ENCODE measurements at regions not wholly inside any gene's neighbourhood (a gene's known extent, or its start where the extent isn't known, plus 50 kb on each side); places are given as distances from the start of the nearest gene placed in this dataset.

DNA sequence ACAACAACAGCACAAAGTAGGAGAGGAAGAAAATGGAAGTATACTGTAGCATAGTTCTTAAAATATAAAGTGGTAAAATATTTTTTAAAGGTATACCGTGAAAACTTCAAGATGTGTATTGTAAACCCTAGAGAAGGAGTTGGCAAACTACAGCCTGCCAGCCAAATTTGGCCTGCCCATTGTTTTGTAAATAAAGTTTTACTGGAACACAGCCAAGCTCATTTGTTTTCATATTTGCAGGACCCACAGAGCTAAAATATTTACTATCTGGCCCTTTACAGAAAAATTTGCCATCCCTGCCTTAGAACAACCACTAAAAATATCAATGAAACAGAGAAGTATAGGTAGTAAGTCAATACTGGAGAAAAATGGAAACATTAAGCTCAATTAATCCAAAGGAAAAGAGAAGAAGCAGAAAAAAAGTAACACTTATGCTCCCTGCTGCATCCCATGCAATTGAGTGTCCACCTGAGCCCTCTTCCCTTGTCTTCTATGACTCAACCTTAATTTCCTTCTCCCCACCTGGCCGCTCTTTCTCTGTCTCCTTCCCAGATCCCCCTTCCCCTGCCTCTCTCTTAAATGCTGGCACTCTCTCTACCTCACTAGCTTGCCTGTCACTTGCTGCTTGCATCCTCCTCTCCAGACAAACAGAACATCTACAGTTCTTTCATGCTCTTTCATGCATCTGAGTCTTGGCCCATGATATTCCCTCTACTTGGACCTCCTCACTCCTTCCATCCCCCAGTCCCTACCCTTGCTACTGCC lies 50.6 kb upstream of the FER start:
- no peak for DNase-seq (ENCODE audit: low spot score)
- no peak for ATAC-seq

DNA sequence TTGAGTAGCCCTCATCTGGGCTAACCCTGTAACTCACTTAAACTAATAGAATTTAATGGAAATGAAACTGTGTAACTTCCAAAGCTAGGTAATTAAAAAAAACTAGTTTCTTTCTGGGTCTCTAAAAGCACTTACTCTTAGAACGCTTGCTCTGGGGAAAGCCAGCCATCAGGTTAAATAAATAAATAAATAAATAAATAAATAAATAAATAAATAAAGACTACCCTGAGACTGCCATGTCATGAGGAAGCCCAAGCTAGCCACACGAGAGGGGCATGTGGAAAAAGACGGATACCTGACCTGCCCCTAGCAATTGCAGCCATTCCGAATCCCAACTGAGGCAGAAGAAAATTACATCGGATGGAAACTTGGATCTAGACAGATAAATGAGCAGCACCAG lies 51.3 kb upstream of the FER start:
- ATAC-seq (no peak), DNase-seq (ENCODE audit: low spot score) (no peak)

DNA sequence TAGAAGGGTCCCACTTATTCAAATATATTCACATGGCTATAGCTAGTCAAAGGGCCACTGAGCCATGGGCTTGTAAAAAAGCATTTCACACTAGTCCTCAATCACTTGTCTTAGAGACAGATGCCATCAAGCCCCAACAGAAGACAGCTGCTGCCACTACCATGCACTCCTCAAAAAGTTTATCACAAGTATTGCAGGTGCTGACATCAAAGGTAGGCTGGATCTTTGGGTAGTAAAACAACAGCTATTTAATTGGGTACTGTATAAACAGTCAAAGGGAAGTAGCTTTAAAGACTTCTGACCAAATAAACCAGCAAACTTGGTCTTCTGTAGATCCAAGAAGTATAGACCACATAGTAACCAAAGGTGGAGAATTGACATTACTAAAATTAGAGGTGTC lies 59.2 kb upstream of the FER start:
- no peak for DNase-seq (ENCODE audit: low spot score)
- ATAC-seq, result no peak

DNA sequence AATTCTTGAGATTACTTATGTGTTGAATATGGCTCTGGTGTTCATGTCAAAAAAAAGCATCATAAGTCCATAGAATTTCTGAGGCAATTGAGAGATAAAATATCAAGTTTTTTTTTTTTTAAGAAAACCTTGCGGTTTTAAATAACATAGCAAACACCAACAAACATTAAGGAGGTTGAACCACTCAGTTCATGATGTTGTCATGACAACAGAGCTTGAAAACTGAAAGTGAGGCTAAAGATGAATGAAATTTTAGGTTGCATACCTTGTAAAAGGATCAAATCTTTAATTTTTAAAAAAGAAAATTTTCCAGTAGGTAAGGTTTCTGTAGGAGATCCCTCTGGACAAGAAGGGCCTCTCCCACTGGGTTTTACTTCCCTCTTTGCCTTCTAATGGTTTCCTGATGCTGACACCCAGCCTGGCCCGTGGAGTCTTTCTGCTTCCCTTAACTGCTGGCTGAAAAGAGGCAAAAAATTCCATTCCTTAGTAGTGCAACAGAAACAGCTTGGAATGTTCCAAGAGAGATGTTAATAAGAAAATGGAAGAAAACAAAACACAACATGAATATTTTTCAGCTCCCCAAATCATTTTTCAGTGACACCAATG lies 60.0 kb upstream of the FER start:
- no peak for DNase-seq (ENCODE audit: low spot score)
- ATAC-seq, result no peak

DNA sequence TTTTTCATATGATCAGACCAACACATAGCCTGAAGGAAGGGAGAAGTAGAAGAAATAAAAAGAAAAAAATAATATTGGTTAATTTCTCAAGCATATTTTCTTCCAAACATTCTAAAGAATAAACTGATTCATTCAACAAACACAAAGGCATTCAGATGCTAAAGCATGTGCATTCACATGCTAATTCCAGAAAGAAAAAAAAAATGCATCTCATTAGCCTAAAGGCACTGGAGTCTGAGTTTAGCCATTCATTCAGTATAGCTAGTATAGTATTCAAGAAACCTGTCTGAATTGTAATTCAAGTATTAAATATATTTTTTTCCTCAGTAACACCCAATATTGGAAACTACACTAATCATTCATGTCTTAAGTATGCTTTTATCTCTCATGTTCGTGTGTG lies 61.0 kb upstream of the FER start:
- DNase-seq (ENCODE audit: low spot score) (no peak), ATAC-seq (no peak)

DNA sequence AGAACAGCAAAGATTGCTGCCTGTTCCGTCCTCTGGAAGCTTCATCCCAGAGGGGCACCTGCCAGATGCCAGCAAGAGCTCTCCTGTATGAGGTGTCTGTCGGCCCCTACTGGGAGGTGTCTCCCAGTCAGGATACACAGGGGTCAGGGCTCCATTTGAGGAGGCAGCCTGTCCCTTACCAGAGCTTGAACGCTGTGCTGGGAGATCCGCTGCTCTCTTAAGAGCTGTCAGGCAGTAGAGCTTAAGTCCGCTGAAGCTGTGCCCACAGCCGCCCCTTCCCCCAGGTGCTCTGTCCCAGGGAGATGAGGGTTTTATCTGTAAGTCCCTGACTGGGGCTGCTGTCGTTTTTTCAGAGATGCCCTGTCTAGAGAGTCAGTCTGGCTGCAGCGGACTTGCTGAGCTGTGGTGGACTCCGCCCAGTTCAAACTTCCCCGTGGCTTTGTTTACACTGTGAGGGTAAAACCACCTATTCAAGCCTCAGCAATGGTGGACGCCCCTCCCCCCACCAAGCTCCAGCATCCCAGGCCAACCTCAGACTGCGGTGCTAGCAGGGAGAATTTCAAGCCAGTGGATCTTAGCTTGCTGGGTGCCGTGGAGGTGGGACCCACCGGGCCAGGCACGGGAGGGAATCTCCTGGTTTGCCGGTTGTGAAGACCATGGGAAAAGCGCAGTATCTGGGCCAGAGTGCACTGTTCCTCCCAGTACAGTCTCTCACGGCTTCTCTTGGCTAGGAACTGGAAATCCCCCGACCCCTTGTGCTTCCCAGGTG lies 62.1 kb upstream of the FER start:
- peak; percentile 73 for ATAC-seq

DNA sequence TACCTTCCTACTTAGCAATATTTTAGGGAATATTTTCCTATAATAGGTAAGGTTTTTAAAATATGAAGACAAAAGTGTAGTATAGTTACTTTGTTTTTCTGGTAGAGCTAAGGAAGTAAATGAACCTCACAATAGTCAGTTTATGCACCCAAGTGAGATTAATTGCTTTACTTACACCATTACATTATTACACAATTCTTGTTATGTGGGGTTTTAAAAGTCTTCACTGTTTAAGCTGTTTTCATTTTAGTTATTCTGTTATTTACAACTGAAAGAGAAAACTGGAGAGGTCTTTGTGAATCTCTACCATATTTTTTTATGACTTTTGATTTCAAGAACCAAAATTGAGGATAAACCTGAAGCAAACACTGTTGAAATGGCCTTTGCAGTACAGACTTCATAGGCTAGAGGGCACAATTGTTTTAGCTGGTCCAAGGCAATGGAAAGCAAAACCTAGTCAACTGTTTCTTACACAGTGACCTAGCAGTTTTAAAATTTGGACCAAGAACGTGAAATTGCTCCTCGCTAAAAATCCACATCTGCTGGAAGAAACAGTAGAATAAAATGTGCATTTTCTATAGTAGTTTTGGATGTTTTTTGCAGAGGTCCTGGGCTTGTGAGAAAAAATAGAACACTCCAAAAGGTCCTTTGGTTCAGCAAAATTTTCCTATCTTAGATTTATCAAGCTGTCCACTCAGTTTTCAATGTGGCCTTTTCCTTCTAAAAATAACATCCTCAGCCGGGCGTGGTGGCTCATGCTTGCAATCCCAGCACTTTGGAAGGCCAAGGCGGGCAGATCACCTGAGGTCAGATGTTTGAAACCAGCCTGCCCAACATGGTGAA lies 66.4 kb upstream of the FER start:
- no peak for DNase-seq (ENCODE audit: low spot score)
- ATAC-seq, result peak; percentile 98

More for the DNA sequence above, 62.1 kb upstream of the FER start:
- DNase-seq (ENCODE audit: low spot score), result peak; percentile 51

DNA sequence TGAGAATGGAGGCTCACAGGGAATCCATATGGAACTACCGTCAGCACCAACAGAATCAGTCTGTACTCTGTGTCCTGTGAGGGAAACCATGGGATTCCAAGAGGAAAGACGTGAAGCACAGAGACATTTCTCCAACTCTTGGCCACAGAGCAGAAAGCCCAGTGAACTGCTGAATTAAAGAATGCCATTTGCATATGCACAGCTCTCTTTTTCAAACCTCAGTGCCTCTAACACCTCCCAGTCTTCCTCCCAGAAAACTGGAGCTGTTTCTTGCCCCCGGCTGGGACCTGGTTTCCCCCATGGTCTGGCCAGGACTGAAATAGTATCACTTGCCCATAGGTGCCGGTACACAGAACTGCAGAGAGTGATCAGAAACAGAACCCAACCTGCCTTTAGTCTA lies 69.6 kb upstream of the FER start:
- ATAC-seq (no peak), DNase-seq (ENCODE audit: low spot score) (no peak)

DNA sequence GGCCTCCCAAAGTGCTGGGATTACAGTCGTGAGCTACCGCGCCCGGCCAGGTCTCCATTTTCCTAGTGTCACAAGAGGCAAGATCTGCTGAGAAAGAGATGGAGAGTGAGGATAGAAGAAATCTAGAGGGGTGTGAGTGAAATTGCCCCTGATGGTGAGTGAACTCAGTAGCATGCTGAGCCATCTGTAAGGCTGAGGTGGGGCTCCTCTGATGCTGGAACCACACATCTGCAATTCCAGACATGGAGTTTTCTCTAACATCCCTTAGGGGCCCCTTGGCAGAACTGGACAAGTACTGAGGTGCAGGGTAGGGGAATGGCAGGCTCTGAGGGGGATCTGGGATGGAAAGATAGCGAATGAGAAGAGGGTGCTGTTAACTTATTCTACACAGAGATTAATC lies 72.0 kb upstream of the FER start:
- no peak for ATAC-seq
- no peak for DNase-seq (ENCODE audit: low spot score)

DNA sequence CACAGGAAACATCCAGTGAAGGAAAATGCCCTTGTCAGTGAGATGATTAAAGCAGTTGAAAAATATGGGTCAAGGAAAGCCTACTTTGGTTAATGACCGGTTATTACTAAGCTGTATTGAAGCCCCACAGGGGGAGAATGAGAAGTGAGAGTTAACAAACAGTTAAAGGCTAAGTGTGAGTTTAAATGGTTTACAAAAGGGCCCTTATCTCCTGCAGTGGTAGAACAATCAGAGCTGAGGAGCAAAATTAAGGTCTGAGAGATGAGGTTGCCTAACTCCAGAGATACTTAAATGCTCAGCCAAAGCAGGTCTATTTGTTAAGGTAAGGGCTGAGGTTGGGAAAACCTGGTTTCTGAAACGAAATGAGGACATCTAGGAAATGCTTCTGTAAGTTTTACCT lies 75.1 kb upstream of the FER start:
- DNase-seq (ENCODE audit: low spot score) (no peak), ATAC-seq (no peak)

DNA sequence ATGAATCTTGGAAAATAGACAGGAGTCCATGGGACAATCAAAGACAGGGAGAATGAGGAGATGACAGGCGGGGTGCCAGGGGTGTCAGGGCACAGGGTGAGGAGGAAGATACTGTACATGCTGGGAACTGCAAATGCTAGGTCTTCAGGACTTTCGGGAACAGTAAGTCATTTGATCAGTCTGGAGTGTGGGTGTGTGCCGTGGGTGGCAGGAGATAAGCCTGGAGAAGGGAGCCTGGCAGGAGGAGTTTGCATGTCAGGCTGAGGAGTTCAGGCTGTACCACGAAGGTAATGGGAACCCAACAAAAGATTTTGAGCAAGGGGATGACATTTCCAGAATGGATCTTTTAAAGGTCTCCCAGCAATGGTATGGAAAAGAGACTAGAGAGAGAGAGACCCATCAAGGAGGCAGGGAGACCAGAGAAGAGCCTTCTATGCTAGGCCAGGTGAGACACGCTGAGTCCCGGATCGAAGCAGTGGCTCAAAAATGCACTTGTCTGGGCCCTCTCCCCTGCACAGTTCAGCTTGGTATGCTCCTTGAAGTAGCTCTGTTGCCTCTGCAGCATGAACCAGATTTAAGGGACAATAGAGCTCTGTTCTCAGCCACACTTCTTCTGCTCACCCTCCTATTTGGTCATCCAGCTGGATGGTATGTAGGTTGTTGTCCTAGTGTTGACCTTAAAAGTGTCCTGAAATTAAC lies 77.0 kb upstream of the FER start:
- ATAC-seq (no peak), DNase-seq (ENCODE audit: low spot score) (no peak)

DNA sequence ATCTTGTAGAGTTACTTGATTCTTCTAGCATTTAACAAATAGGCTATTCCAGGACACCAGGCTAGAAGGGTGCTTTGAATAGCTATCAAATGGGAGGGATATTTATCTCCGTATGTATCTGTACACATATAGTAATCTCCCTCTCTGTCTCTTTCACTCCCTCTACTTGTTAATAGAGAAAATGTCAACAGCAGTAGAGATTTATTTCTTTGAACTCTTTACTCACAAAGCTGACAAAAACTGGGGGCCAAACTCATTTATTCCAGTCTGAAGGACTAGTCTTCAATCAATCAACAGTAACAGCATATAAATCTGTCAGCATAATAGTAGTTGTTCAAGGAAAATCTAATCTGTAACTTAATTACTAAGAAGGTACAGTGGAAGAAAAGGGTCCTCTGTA lies 78.2 kb upstream of the FER start:
- ATAC-seq (no peak), DNase-seq (ENCODE audit: low spot score) (no peak)

DNA sequence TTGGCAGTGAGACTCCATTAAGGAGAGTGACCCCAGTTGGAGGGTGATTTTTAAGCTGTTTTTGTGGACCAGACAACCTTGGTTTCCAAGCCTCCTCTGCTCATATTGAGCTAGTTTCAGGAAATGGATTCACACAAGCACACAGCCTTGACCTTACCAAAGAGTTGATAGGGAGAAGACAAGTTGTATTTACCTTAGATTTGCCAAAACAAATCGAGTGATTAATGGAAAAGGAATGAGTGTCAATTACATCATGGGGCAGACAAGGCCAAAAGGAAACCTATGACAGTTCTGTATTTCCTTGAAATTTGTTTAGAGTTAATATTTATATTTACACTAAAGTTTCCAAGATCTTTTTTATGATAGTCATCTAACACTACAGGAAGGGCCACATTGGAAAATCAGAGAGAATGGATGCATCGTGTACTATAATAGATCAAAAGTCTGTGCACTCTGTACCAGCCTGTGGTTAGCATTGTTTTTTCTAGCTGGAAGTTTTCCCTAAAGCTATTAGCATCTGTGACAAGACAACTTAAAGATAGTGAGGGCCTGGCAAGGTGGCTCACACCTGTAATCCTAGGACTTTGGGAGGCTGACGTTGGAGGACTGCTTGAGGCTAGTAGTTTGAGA lies 86.0 kb upstream of the FER start:
- DNase-seq (ENCODE audit: low spot score) (no peak), ATAC-seq (peak; percentile 58)

DNA sequence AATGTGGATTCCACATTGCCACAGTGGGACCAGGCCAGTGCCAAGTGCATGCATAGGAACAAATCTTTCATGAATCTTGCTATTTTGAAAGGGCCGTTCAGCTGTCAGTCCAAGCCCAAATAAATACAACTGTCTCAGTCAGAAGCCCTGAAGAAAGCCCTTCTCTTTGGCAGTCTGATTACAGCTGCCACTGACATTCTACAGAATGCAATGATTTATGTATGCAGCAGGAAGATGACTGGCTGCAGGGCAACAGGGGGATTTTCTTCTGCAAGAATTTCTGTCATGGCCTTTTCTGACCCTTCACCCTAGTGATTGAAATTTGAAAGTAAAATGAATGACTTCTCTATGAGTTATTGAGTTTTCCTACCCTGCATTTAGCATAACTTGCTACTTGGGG lies 86.7 kb upstream of the FER start:
- ATAC-seq, result no peak
- no peak for DNase-seq (ENCODE audit: low spot score)

DNA sequence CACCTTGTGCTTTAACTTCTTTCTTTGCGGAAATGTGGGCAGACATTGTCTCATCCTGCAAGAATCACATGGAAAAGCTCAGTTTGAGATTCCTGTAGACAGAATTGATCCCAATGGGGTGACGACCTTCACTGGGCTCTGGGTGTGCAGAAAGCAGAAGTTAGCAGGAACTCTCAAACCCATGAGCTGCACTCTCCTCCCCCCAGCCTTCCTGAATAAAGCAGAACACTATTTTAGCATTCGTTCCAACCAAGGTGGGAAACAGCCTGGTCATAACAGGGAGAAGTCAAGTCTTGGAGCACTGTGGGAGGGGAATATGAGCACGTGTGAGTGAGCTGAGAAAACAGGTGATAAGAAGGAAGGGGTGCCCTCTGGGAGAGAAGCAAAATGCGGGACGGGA lies 87.4 kb upstream of the FER start:
- ATAC-seq, result no peak
- no peak for DNase-seq (ENCODE audit: low spot score)

DNA sequence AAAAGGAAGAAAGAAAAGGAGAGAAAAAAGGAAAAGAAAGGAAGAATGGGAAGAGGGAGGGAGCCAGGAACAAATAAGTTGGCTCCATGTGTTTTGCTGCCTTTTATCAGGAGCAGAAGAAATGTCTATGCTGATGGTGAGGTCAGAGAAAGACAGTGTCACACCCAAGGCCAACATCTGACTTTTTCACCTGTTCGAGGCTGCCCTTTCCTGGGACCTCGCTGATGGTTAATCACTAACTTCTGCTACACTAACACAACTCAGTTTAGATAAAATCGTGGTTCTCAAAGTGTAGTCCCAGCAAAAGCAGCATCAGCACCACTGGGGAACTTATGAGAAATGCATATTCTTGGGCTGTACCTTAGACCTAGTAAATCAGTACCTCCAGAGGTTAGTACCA lies 88.2 kb upstream of the FER start:
- ATAC-seq (no peak), DNase-seq (ENCODE audit: low spot score) (no peak)

DNA sequence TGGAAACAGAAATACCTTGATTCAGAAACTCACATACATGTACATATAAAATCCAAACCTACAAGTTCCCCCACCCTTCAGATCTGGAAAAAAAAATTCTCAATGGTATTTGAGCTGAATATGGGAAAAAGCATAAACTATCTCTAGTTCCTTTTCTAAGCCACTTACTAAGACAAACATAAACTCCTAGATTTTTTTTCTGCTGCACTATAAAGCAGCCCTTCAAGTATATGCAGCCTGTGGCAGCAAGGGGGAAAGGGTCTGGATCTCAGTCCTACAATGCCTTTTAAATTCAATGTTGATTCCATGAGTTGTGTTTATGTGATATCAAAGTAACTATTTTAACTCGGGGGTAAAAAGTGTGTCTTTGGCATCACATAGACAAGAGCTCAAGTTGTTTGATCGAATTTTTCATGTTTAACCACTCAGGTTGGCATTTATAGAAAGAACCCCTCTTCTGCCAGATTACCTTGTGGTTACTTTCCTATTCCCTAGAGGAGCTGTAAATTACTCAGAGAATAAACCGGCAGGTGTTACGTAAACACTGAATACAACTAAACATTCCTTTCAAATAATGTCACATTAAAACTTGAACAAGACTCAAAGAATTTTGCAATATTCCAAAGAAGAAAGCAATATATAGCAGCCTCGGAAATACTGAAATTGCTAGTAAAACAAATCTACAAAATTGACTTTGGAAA lies 91.8 kb upstream of the FER start:
- ATAC-seq, result no peak

DNA sequence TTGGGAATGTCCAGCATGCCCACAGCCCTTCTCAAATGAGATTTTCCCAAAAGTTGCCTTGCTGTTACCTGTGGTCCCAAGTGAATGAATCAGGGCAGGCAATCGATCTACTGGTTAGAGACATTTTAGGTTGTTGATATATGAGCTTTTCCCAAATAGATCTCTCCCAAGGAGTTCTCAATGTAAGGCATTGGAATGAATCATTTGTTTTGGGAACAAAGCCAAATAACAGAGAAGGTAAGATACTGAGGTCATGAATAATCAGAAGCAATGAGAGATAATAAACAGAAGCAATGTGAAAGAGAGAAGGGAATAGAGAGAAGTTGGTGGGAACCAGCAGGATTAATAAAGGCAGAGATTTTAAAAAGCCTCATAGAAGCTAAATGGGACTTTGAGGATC lies 93.6 kb upstream of the FER start:
- no peak for ATAC-seq

More for the DNA sequence above, 91.8 kb upstream of the FER start:
- no peak for DNase-seq (ENCODE audit: low spot score)

DNA sequence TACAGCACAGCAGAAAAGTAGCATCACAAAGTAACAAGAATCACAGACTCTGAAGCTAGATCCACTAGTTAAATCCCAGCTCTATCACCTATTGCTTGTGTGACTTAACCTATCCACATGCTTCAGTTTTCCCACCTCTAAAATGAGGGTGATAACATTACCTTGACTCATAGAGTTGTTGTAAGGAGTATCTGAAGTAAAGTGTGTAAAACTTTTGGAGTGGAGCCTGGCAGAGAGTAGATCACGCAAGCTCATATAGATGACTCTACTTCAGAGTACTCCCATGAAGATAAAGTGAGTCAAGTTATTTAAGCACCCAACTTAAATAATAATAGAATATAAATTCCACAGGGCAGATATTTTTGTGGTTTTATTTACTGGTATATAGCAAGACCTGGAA lies 94.5 kb upstream of the FER start:
- ATAC-seq (no peak), DNase-seq (ENCODE audit: low spot score) (no peak)

More for the DNA sequence above, 93.6 kb upstream of the FER start:
- DNase-seq (ENCODE audit: low spot score), result no peak

DNA sequence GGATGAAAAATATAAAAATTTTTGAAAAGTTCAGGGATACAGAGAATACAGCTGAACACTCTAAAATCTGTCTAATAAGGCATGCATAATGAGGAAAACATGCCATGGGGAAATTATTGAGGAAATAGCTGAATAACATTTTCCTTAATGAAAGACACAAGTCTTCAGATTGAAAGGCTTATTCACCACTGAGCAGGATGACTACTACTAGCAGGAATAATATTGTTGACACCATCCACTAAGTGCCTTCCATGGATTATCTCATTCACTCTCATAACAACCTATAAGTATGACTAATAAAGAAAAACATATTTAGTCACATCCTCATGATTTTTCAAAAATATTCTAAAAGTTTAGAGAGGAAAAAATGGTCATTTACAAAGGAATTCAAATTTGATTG lies 96.7 kb upstream of the FER start:
- DNase-seq (ENCODE audit: low spot score), result no peak
- no peak for ATAC-seq

All from left lobe of liver (tissue), 2 donors.